CD14-positive monocyte (primary cell): ENCODE measurements at regions not wholly inside any gene's neighbourhood (a gene's known extent, or its start where the extent isn't known, plus 50 kb on each side); places are given as distances from the start of the nearest gene placed in this dataset.

Source experiments
- DNase-seq, 3 donors: peaks; one replicate each; pipeline ENCODE4 v3.0.0-alpha.2; 2011 to 2022
- H2AFZ ChIP-seq: 2 replicates; pipeline ENCODE4 v1.6.0; 2012; ENCODE audit warnings: mild to moderate bottlenecking, low read depth, low read length, inconsistent platforms; ENCODE audit not compliant: insufficient read depth, poor library complexity, severe bottlenecking
- H3K27ac ChIP-seq, 2 donors: 1 replicate in 1 of 2; 2 replicates in 1 of 2; pipeline ENCODE4 v1.5.1; 2012 to 2013; ENCODE audit warnings: low read length in 2 of 2, control low read depth in 1 of 2, inconsistent platforms in 1 of 2, low read depth in 1 of 2, mild to moderate bottlenecking in 1 of 2
- H3K27me3 ChIP-seq, 2 donors: one replicate each; pipeline versions ENCODE4 v1.6.0 to v1.6.1; 2011 to 2013; ENCODE audit warnings: low read length in 2 of 2; ENCODE audit not compliant: control insufficient read depth in 2 of 2, insufficient read depth in 2 of 2
- H3K36me3 ChIP-seq, 2 donors: replicated peaks in 1 of 2; 1 replicate in 1 of 2; 2 replicates in 1 of 2; pipeline versions ENCODE4 v1.5.1 to v1.6.1; 2012 to 2013; ENCODE audit warnings: low read length in 2 of 2, control low read depth in 1 of 2, inconsistent platforms in 1 of 2, mild to moderate bottlenecking in 1 of 2; ENCODE audit not compliant: insufficient read depth in 2 of 2, control insufficient read depth in 1 of 2
- H3K4me1 ChIP-seq, 2 donors: 1 replicate in 1 of 2; 2 replicates in 1 of 2; pipeline versions ENCODE4 v1.5.1 to v1.6.1; 2012 to 2013; ENCODE audit warnings: low read length in 2 of 2, control low read depth in 1 of 2, inconsistent platforms in 1 of 2, mild to moderate bottlenecking in 1 of 2, moderate library complexity in 1 of 2; ENCODE audit not compliant: insufficient read depth in 2 of 2, control insufficient read depth in 1 of 2
- H3K4me2 ChIP-seq: replicated peaks from 2 replicates; pipeline ENCODE3; 2012; ENCODE audit warnings: low read length, moderate library complexity, mild to moderate bottlenecking; ENCODE audit not compliant: poor library complexity, severe bottlenecking; ENCODE audit errors: extremely low read depth
- H3K4me3 ChIP-seq, 3 experiments: fragments of 200-600 bp in 1 of 3; sonication (generic) in 1 of 3; replicated peaks in 1 of 3; 1 replicate in 2 of 3; 2 replicates in 1 of 3; pipeline ENCODE4 v1.5.1; 2011 to 2013; ENCODE audit warnings: low read length in 3 of 3, mild to moderate bottlenecking in 3 of 3, control low read depth in 2 of 3, low read depth in 2 of 3, inconsistent platforms in 1 of 3, moderate library complexity in 1 of 3
- H3K79me2 ChIP-seq: 2 replicates; pipeline ENCODE4 v1.6.0; 2012; ENCODE audit warnings: mild to moderate bottlenecking, control low read depth, inconsistent platforms, low read length, moderate library complexity; ENCODE audit not compliant: insufficient read depth
- H3K9ac ChIP-seq: 2 replicates; pipeline ENCODE4 v1.6.0; 2017; ENCODE audit warnings: low read length, mild to moderate bottlenecking; ENCODE audit not compliant: insufficient read depth, poor library complexity, severe bottlenecking
- H3K9me3 ChIP-seq, 2 donors: replicated peaks in 1 of 2; 1 replicate in 1 of 2; 2 replicates in 1 of 2; pipeline versions ENCODE4 v1.5.1 to v1.6.1; 2012 to 2013; ENCODE audit warnings: low read length in 2 of 2, control low read depth in 1 of 2; ENCODE audit not compliant: control insufficient read depth in 1 of 2, insufficient read depth in 1 of 2
- H4K20me1 ChIP-seq: 2 replicates; pipeline ENCODE4 v1.6.0; 2012; ENCODE audit warnings: mild to moderate bottlenecking, low read length, control low read depth, moderate library complexity; ENCODE audit not compliant: insufficient read depth
- H3K27ac Mint-ChIP-seq, 7 donors: one replicate each; pipeline ENCODE4 v1.8.0; 2020; ENCODE audit warnings: mild to moderate bottlenecking in 7 of 7, mixed read lengths in 7 of 7, moderate library complexity in 6 of 7, inconsistent platforms in 2 of 7
- H3K27me3 Mint-ChIP-seq, 3 donors: one replicate each; pipeline ENCODE4 v1.8.0; 2021 to 2022; ENCODE audit warnings: low read depth in 3 of 3, mild to moderate bottlenecking in 3 of 3, mixed read lengths in 3 of 3, moderate library complexity in 3 of 3, inconsistent platforms in 1 of 3
- H3K36me3 Mint-ChIP-seq, 2 donors: one replicate each; pipeline ENCODE4 v1.8.0; 2020; ENCODE audit warnings: mixed read lengths in 2 of 2, inconsistent platforms in 1 of 2, mild to moderate bottlenecking in 1 of 2
- H3K4me1 Mint-ChIP-seq: one replicate; pipeline ENCODE4 v1.8.0; 2020; ENCODE audit warnings: mild to moderate bottlenecking, mixed read lengths
- H3K4me3 Mint-ChIP-seq, 2 donors: one replicate each; pipeline ENCODE4 v1.8.0; 2020; ENCODE audit warnings: mild to moderate bottlenecking in 2 of 2, mixed read lengths in 2 of 2, moderate library complexity in 1 of 2
- H3K9me3 Mint-ChIP-seq, 7 donors: one replicate each; pipeline ENCODE4 v1.8.0; 2020 to 2022; ENCODE audit warnings: mixed read lengths in 7 of 7, mild to moderate bottlenecking in 6 of 7, moderate library complexity in 6 of 7, inconsistent platforms in 2 of 7
- WGBS: methylation state at CpG from one replicate; pipeline ENCODE4 v1.1.5; 2013; ENCODE audit warnings: missing lambda C conversion rate; ENCODE audit not compliant: insufficient coverage; 5-methylcytosine and 5-hydroxymethylcytosine counted together
- intact Hi-C, 2 donors: fragments of 100-400 bp; cut with micrococcal nuclease; formaldehyde crosslinking; loops; one replicate each; pipeline versions ENCODE4 v1.15.0 to v1.15.1; 2023
- TF ChIP-seq, protein P1 (sequence below): fragments of 200-600 bp; IDR thresholded peaks from one replicate; pipeline ENCODE4 v1.8.0; 2022; ENCODE audit warnings: antibody characterized with exemption, mild to moderate bottlenecking

DNA sequence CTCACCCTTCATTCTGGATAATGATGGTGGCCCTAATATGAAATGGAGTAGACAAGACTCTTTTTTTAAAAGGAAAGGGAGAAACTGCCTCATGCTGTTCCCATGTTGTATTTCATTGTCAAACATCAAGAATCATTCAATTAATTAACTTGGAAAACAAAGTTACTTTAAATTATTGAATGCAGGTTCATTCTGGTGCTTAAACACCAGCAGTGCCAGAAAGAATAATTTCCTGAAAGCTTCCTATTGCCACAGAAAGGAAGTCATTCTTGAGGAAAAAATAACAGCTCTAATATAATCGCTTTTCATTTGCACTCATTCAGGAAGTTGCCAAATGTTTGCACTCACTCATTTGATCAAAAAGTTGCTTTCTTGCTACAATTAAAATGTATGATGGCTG lies 497.1 kb upstream of the CDH11 start:
- no peaks in the 10 kb centered on the region for H3K9me3 ChIP-seq
- H3K4me1 ChIP-seq = no peaks in the 10 kb centered on the region
- intact Hi-C loops = no loop called here
- H3K36me3 ChIP-seq = no peaks in the 10 kb centered on the region
- peaks cover 0 to 2% of the 10 kb centered on the region in 2 donors for H3K27me3 ChIP-seq
- no CpG with 5 or more reads among the region's 1 CpG for WGBS
- Mint-ChIP-seq H3K27me3 (peaks cover 4 to 10% (median 5%) of the 10 kb centered on the region in 3 donors), H3K4me3 (no peak overlapping the region), H3K9me3 (peaks cover 0 to 9% (median 2%) of the 10 kb centered on the region in 7 donors), H3K36me3 (no peaks in the 10 kb centered on the region), H3K27ac (no peak overlapping the region), H3K4me1 (peaks cover 2% of the 10 kb centered on the region)
- TF ChIP-seq, protein P1, sequence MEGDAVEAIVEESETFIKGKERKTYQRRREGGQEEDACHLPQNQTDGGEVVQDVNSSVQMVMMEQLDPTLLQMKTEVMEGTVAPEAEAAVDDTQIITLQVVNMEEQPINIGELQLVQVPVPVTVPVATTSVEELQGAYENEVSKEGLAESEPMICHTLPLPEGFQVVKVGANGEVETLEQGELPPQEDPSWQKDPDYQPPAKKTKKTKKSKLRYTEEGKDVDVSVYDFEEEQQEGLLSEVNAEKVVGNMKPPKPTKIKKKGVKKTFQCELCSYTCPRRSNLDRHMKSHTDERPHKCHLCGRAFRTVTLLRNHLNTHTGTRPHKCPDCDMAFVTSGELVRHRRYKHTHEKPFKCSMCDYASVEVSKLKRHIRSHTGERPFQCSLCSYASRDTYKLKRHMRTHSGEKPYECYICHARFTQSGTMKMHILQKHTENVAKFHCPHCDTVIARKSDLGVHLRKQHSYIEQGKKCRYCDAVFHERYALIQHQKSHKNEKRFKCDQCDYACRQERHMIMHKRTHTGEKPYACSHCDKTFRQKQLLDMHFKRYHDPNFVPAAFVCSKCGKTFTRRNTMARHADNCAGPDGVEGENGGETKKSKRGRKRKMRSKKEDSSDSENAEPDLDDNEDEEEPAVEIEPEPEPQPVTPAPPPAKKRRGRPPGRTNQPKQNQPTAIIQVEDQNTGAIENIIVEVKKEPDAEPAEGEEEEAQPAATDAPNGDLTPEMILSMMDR = no peak
- H3K4me2 ChIP-seq = no peak overlapping the region
- H3K27ac ChIP-seq = no peak overlapping the region
- H4K20me1 ChIP-seq = no peaks in the 10 kb centered on the region
- H3K4me3 ChIP-seq = no peak overlapping the region
- no peak for DNase-seq
- H2AFZ ChIP-seq = no peak overlapping the region
- no peak overlapping the region for H3K9ac ChIP-seq
- no peaks in the 10 kb centered on the region for H3K79me2 ChIP-seq

DNA sequence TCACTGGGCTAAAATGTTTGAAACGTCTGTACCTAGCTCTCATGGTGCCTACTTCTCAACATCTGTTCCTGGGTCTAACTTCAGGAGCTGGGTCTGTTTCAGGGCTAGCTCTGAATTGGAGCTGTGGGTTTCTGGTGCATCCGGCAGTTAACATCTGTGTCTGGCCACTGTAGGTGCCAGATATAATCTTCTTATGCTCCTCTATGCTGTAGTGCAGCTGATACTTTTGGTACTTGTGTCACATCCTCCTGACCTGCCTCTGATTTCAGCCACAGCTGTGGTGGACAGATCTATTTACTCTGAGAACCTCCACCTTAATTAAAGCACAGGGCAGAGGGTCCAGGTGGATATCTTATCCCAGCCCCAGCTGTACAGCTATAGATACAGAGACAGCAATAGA lies 496.5 kb upstream of the CDH11 start:
- TF ChIP-seq, protein P1 = no peak
- intact Hi-C loops = no loop called here
- no peak overlapping the region for H2AFZ ChIP-seq

More for the DNA sequence above, 496.5 kb upstream of the CDH11 start:
- Mint-ChIP-seq H3K27ac (no peak overlapping the region), H3K27me3 (peaks cover 4 to 10% (median 5%) of the 10 kb centered on the region in 3 donors), H3K9me3 (peaks cover 0 to 9% (median 2%) of the 10 kb centered on the region in 7 donors), H3K4me3 (no peak overlapping the region), H3K4me1 (peaks cover 2% of the 10 kb centered on the region), H3K36me3 (no peaks in the 10 kb centered on the region)
- H3K4me3 ChIP-seq = no peak overlapping the region
- H3K79me2 ChIP-seq = no peaks in the 10 kb centered on the region
- no peaks in the 10 kb centered on the region for H3K36me3 ChIP-seq
- no peak overlapping the region for H3K9ac ChIP-seq
- no peaks in the 10 kb centered on the region for H3K9me3 ChIP-seq
- H4K20me1 ChIP-seq = no peaks in the 10 kb centered on the region
- peaks cover 0 to 2% of the 10 kb centered on the region in 2 donors for H3K27me3 ChIP-seq
- no peak overlapping the region for H3K27ac ChIP-seq
- no peak overlapping the region for H3K4me2 ChIP-seq
- H3K4me1 ChIP-seq = no peaks in the 10 kb centered on the region
- DNase-seq = no peak
- WGBS = 30% methylated on average over 1 of the region's 2 CpGs
